ENCODE measurements at regions not wholly inside any gene's neighbourhood (a gene's known extent, or its start where the extent isn't known, plus 50 kb on each side); places are given as distances from the start of the nearest gene placed in this dataset.

- H3K27me3 ChIP-seq (ENCODE audit: insufficient read depth, low read length, poor library complexity, severe bottlenecking): no peaks in the 10 kb centered on the region
- H3K4me1 ChIP-seq (ENCODE audit: insufficient read depth, low read length, poor library complexity, severe bottlenecking): no peaks in the 10 kb centered on the region
- H3K9me2 ChIP-seq (replicated peaks; ENCODE audit: low read depth, low read length): no peaks in the 10 kb centered on the region
- no peak for TF ChIP-seq EZH2phosphoT487 (IDR thresholded peaks at IDR 0.05; ENCODE audit: borderline replicate concordance)
- no peak overlapping the region for H3K9ac ChIP-seq (ENCODE audit: low read depth, low read length, poor library complexity, severe bottlenecking)
- no peaks in the 10 kb centered on the region for H4K20me1 ChIP-seq (ENCODE audit: insufficient read depth, low read length, poor library complexity, severe bottlenecking)
- no peak overlapping the region for H2AFZ ChIP-seq (ENCODE audit: low read length)
- H3K4me3 ChIP-seq (ENCODE audit: low read length, poor library complexity, severe bottlenecking): no peak overlapping the region
- no peaks in the 10 kb centered on the region for H3K9me3 ChIP-seq (ENCODE audit: insufficient read depth, low read depth, low read length)
- no peak overlapping the region for H3K4me2 ChIP-seq (ENCODE audit: low read depth, low read length, poor library complexity, severe bottlenecking)
- H3F3A ChIP-seq (ENCODE audit: low read depth): no peaks in the 10 kb centered on the region
- H3K79me2 ChIP-seq (ENCODE audit: insufficient read depth, low read length): no peaks in the 10 kb centered on the region
- no peaks in the 10 kb centered on the region for H3K36me3 ChIP-seq (ENCODE audit: insufficient read depth, low read length)
These were observed 2245.1 kb downstream of the PCDH9 start for GRCh38 chr13:64985075-64985474.

DNA sequence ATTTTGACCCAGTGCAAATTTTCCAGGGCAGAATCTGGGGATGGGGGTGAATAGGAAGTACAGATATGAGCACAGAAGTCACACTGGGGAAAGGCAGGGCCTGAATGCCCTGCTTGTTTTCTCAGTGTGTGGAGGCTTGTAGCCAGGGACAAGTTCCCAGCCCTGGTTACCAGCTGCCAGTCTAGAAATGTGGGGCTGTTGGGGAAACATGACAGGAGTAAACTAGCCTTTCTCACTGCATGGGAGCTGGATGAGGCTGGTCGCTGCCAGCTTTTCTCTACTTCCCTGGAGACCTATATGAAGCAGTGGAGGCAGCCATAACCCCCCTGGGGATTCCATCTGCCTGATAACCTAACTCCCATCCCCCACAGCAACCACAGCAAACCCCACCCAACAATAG, 2267.7 kb downstream of the PCDH9 start:
- H3K36me3 ChIP-seq (ENCODE audit: insufficient read depth, low read length): no peaks in the 10 kb centered on the region
- no peaks in the 10 kb centered on the region for H3K9me2 ChIP-seq (replicated peaks; ENCODE audit: low read depth, low read length)
- no peak overlapping the region for H2AFZ ChIP-seq (ENCODE audit: low read length)
- H4K20me1 ChIP-seq (ENCODE audit: insufficient read depth, low read length, poor library complexity, severe bottlenecking): no peaks in the 10 kb centered on the region
- no peaks in the 10 kb centered on the region for H3K4me1 ChIP-seq (ENCODE audit: insufficient read depth, low read length, poor library complexity, severe bottlenecking)
- no peaks in the 10 kb centered on the region for H3K27me3 ChIP-seq (ENCODE audit: insufficient read depth, low read length, poor library complexity, severe bottlenecking)
- no peak overlapping the region for H3K9ac ChIP-seq (ENCODE audit: low read depth, low read length, poor library complexity, severe bottlenecking)
- TF ChIP-seq CTCF (conservative IDR thresholded peaks at IDR 0.05; ENCODE audit: low read length): no peak
- TF ChIP-seq EZH2phosphoT487 (IDR thresholded peaks at IDR 0.05; ENCODE audit: borderline replicate concordance): no peak
- no peak overlapping the region for H3K4me3 ChIP-seq (ENCODE audit: low read length, poor library complexity, severe bottlenecking)
- H3K79me2 ChIP-seq (ENCODE audit: insufficient read depth, low read length): no peaks in the 10 kb centered on the region
- H3K9me3 ChIP-seq (ENCODE audit: insufficient read depth, low read depth, low read length): no peaks in the 10 kb centered on the region
- no peak overlapping the region for H3K4me2 ChIP-seq (ENCODE audit: low read depth, low read length, poor library complexity, severe bottlenecking)
- no peaks in the 10 kb centered on the region for H3F3A ChIP-seq (ENCODE audit: low read depth)

- H3K4me1 ChIP-seq (ENCODE audit: insufficient read depth, low read length, poor library complexity, severe bottlenecking): no peaks in the 10 kb centered on the region
- H3K36me3 ChIP-seq (ENCODE audit: insufficient read depth, low read length): no peaks in the 10 kb centered on the region
- no peak overlapping the region for H3K4me2 ChIP-seq (ENCODE audit: low read depth, low read length, poor library complexity, severe bottlenecking)
- H3K27me3 ChIP-seq (ENCODE audit: insufficient read depth, low read length, poor library complexity, severe bottlenecking): no peaks in the 10 kb centered on the region
- no peak overlapping the region for H2AFZ ChIP-seq (ENCODE audit: low read length)
- H3K79me2 ChIP-seq (ENCODE audit: insufficient read depth, low read length): no peaks in the 10 kb centered on the region
- no peaks in the 10 kb centered on the region for H4K20me1 ChIP-seq (ENCODE audit: insufficient read depth, low read length, poor library complexity, severe bottlenecking)
- no peak overlapping the region for H3K4me3 ChIP-seq (ENCODE audit: low read length, poor library complexity, severe bottlenecking)
- no peak for TF ChIP-seq EZH2phosphoT487 (IDR thresholded peaks at IDR 0.05; ENCODE audit: borderline replicate concordance)
- TF ChIP-seq CTCF (conservative IDR thresholded peaks at IDR 0.05; ENCODE audit: low read length): no peak
- H3K9me3 ChIP-seq (ENCODE audit: insufficient read depth, low read depth, low read length): no peaks in the 10 kb centered on the region
- H3K9me2 ChIP-seq (replicated peaks; ENCODE audit: low read depth, low read length): no peaks in the 10 kb centered on the region
- no peak overlapping the region for H3K9ac ChIP-seq (ENCODE audit: low read depth, low read length, poor library complexity, severe bottlenecking)
- H3F3A ChIP-seq (ENCODE audit: low read depth): no peaks in the 10 kb centered on the region
These were observed 2270.9 kb downstream of the PCDH9 start for GRCh38 chr13:64959276-64959675.

DNA sequence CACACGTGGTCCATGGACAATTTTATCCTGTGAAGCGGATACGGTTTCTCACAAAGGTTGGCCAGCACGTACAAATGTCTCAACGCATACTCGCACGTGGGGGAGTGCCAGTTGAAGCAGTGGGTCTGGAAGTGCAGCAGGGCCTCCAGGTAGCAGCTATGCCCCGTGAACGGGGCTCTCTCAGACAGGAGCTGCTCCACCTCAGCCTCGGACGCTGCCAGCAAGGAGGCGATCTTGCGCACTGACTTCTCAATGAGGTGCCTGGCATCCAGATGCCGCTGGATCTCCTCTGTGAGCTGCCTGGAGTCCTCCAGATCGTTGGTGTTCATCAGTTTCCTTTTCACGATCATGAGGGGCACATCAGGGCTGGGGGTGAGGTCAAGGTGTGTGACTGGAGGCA, 2272.0 kb downstream of the PCDH9 start:
- Histone ChIP-seq H3K36me3 (ENCODE audit: insufficient read depth, low read length) (no peaks in the 10 kb centered on the region), H3K4me2 (ENCODE audit: low read depth, low read length, poor library complexity, severe bottlenecking) (no peak overlapping the region), H3K27me3 (ENCODE audit: insufficient read depth, low read length, poor library complexity, severe bottlenecking) (no peaks in the 10 kb centered on the region), H3F3A (ENCODE audit: low read depth) (no peaks in the 10 kb centered on the region), H3K4me3 (ENCODE audit: low read length, poor library complexity, severe bottlenecking) (no peak overlapping the region), H3K9ac (ENCODE audit: low read depth, low read length, poor library complexity, severe bottlenecking) (no peak overlapping the region), H3K4me1 (ENCODE audit: insufficient read depth, low read length, poor library complexity, severe bottlenecking) (no peaks in the 10 kb centered on the region), H2AFZ (ENCODE audit: low read length) (no peak overlapping the region), H3K9me3 (ENCODE audit: insufficient read depth, low read depth, low read length) (no peaks in the 10 kb centered on the region), H3K9me2 (replicated peaks; ENCODE audit: low read depth, low read length) (no peaks in the 10 kb centered on the region), H4K20me1 (ENCODE audit: insufficient read depth, low read length, poor library complexity, severe bottlenecking) (no peaks in the 10 kb centered on the region), H3K79me2 (ENCODE audit: insufficient read depth, low read length) (no peaks in the 10 kb centered on the region)
- TF ChIP-seq CTCF (conservative IDR thresholded peaks at IDR 0.05; ENCODE audit: low read length) (no peak), EZH2phosphoT487 (IDR thresholded peaks at IDR 0.05; ENCODE audit: borderline replicate concordance) (no peak)

Data from Loucy (cell line).